GM12864 (cell line): ENCODE measurements at regions not wholly inside any gene's neighbourhood (a gene's known extent, or its start where the extent isn't known, plus 50 kb on each side); places are given as distances from the start of the nearest gene placed in this dataset.

Experiments used
- DNase-seq: peaks from one replicate; pipeline ENCODE4 v3.0.0-alpha.2; 2011; ENCODE audit warnings: low read depth
- H3K4me3 ChIP-seq: 2 replicates; pipeline ENCODE4 v1.5.1; 2011; ENCODE audit warnings: mild to moderate bottlenecking, low read depth, low read length, control low read depth
- CTCF ChIP-seq: IDR thresholded peaks from 2 replicates; pipeline ENCODE4 v1.5.1; 2011; ENCODE audit warnings: low read depth, mild to moderate bottlenecking, moderate library complexity, low read length, control low read depth, inconsistent platforms; ENCODE audit errors: missing control alignments

DNA sequence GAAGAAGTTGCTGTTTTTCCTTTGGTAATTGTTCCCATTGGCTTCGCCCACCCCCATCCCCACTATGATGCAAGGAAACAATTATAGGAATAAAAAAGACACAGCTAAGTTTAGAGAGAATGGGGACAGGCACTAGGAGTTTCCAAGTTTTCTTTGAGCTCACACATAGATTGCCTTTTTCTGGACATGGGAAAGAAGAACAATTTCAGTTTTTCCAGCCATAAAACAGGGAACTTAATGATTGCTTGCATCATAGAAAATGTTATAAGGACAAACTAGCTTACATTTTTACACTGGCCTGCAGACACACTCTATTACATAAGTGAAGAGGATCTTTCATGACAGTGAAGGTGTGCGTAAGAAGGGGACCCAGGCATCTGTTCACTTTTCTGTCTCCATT is 142.3 kb upstream of the ZFHX3 start:
- H3K4me3 ChIP-seq, result no peak overlapping the region
- DNase-seq, result no peak
- no peak for TF ChIP-seq CTCF

- TF ChIP-seq CTCF, result no peak
- no peak for DNase-seq
- no peak overlapping the region for H3K4me3 ChIP-seq
Observed at GRCh38 chr16:73189136-73189535, 141.2 kb upstream of the ZFHX3 start.

DNA sequence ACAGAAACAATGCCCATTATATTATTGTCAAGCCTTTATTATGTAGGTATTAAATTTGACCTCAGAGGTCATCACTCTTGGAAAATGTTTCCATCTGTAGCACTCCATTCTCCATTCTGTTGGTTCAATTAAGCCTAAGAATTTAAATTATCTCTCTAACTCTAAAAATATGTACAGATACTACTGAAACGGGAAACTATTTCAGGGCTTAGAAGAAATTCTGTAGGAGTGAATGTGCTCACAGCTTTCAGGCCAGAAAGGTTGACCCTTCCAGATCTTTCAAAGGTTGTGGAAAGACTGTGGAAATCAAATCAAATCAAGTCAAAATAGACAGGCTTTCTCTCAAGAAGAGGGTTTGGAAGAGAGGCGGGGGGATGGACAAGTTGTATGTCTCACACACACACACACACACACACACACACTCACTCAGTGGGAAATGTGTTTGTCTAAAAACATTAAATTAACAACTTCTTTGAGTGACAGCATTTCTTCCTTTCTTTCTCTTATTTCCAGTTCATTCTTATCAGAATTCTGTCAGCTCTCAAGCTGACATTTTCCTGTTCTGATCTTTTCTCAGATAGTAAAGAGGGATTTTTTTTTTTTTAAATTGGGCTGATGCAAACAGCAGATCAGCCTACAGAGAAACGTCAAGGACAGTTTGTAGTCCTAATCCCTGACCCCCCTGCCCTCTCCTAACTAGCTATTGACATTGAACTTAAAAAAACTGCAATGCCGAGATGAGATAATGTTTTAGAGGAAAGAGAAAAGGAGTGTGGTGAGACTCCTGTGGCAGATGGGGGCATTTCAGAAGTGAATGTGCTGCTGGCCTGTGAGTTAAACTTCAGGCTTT is 139.0 kb upstream of the ZFHX3 start:
- DNase-seq, result no peak
- no peak overlapping the region for H3K4me3 ChIP-seq
- no peak for TF ChIP-seq CTCF

DNA sequence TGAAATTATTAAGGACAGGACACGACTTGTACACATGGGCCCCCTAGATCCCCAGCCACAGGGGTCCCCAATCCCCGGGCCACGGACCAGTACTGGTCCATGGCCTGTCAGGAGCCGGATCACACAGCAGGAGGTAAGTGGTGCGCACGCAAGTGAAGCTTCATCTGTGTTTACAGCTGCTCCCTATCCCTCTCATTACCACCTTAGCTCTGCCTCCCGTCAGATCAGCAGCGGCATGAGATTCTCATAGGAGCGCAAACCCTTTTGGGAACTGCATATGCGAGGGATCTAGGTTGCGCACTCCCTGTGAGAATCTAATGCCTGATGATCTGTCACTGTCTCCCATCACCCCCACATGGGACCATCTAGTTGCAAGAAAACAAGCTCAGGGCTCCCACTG is 137.8 kb upstream of the ZFHX3 start:
- DNase-seq, result no peak
- no peak for TF ChIP-seq CTCF
- no peak overlapping the region for H3K4me3 ChIP-seq

DNA sequence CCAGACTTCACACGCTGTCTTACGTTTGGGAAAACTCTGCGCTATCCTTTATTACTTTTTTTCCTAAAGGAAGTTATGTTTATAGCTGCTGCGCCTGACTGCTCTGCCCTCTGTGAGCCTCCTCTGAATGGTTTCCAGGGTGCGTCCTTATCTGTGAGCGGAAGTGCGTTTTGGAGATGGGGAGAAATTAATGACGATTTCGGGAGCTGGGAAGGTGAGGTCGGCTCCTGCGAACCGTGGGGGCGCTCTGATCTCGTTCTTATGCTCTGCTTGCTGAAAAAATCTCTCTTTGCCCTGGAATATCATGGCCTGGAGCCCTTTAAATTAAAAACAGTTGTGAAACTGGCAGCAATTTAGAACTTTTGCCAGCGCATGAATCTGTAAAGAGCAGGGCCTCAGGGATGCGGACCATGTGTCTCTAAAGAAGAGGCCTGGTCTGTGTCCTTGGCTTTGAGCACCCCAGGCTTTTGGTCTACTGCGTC is 135.7 kb upstream of the ZFHX3 start:
- no peak for TF ChIP-seq CTCF
- DNase-seq, result no peak
- H3K4me3 ChIP-seq, result no peak overlapping the region

GRCh38 chr16:73179705-73180331 is 131.9 kb upstream of the ZFHX3 start:
- TF ChIP-seq CTCF, result no peak
- DNase-seq, result no peak

More at GRCh38 chr16:73179705-73180331, 131.9 kb upstream of the ZFHX3 start:
- H3K4me3 ChIP-seq, result no peak overlapping the region
